PC-3 (cell line): ENCODE measurements at regions not wholly inside any gene's neighbourhood (a gene's known extent, or its start where the extent isn't known, plus 50 kb on each side); places are given as distances from the start of the nearest gene placed in this dataset.
"Not testable (repeated sequence)": the region's sequence is repeated elsewhere in the genome, so short reads cannot be mapped to it uniquely, and the experiment has no call there.

Source experiments
- ATAC-seq: fragments of 200-7000 bp; cut with Tn5 transposase; 2 replicates; pipeline ENCODE4 v1.9.1; 2020; ENCODE audit warnings: mild to moderate bottlenecking, moderate library complexity
- BruUV-seq: library from RNA; stranded (reverse); fragments of 400-500 nt; replicated peaks from 2 replicates; lab custom pipeline; 2021; lab: Mats Ljungman, UMichigan
- CTCF ChIA-PET: fragments of 300-600 bp; sonication (Branson Sonifier 250); formaldehyde crosslinking; loops from one replicate; lab custom pipeline; 2022; ENCODE audit warnings: antibody characterized with exemption; lab: Charles Lee
- POLR2A ChIA-PET: fragments of 300-600 bp; sonication (Branson Sonifier 250); formaldehyde crosslinking; loops from one replicate; lab custom pipeline; 2022; ENCODE audit warnings: antibody characterized with exemption; ENCODE audit not compliant: unreplicated experiment; lab: Charles Lee
- DNase-seq: peaks from one replicate; pipeline ENCODE4 v3.0.0-alpha.2; 2015
- H2AFZ ChIP-seq: fragments of 300-600 bp; sonication (generic); 2 replicates; pipeline ENCODE4 v1.6.0; 2016; ENCODE audit warnings: antibody characterized with exemption, low read length
- H3F3A ChIP-seq: fragments of 300-600 bp; sonication (generic); one replicate; pipeline ENCODE4 v1.6.0; 2017; ENCODE audit warnings: antibody characterized with exemption, low read length, control low read depth, mild to moderate bottlenecking; ENCODE audit not compliant: unreplicated experiment
- H3K27ac ChIP-seq: fragments of 300-600 bp; sonication (generic); 2 replicates; pipeline ENCODE4 v1.5.1; 2016; ENCODE audit warnings: mild to moderate bottlenecking, low read length
- H3K27me3 ChIP-seq: fragments of 300-600 bp; sonication (generic); 2 replicates; pipeline ENCODE4 v1.6.1; 2016; ENCODE audit warnings: low read length, mixed read lengths
- H3K36me3 ChIP-seq: fragments of 300-600 bp; sonication (generic); 2 replicates; pipeline ENCODE4 v1.6.1; 2016; ENCODE audit warnings: low read depth, mixed run types, low read length, mixed read lengths
- H3K4me1 ChIP-seq: fragments of 300-600 bp; sonication (generic); 2 replicates; pipeline ENCODE4 v1.5.1; 2016; ENCODE audit warnings: low read length; ENCODE audit not compliant: insufficient read depth
- H3K4me2 ChIP-seq: fragments of 300-600 bp; sonication (generic); 2 replicates; pipeline ENCODE4 v1.6.0; 2016; ENCODE audit warnings: low read length
- H3K4me3 ChIP-seq: fragments of 300-600 bp; sonication (generic); 2 replicates; pipeline ENCODE4 v1.5.1; 2016; ENCODE audit warnings: mild to moderate bottlenecking, low read length, mixed read lengths
- H3K79me2 ChIP-seq: fragments of 300-600 bp; sonication (generic); 2 replicates; pipeline ENCODE4 v1.6.1; 2017; ENCODE audit warnings: low read length, mixed read lengths
- H3K9ac ChIP-seq: fragments of 300-600 bp; sonication (generic); 2 replicates; pipeline ENCODE4 v1.6.0; 2016; ENCODE audit warnings: mild to moderate bottlenecking, low read length
- H3K9me2 ChIP-seq: fragments of 300-600 bp; sonication (generic); replicated peaks from 2 replicates; pipeline ENCODE4 v1.6.1; 2016; ENCODE audit warnings: mixed run types, low read length, mixed read lengths
- H3K9me3 ChIP-seq: fragments of 300-600 bp; sonication (generic); 2 replicates; pipeline ENCODE4 v1.6.1; 2016; ENCODE audit warnings: low read length, mixed read lengths
- H4K20me1 ChIP-seq: fragments of 300-600 bp; sonication (generic); 2 replicates; pipeline ENCODE4 v1.6.1; 2016; ENCODE audit warnings: low read length, mixed read lengths
- CTCF ChIP-seq: fragments of 300-600 bp; sonication (generic); conservative IDR thresholded peaks from 2 replicates; pipeline ENCODE4 v1.5.1; 2017; ENCODE audit warnings: antibody characterized with exemption, low read depth, mild to moderate bottlenecking, low read length
- EZH2 ChIP-seq: fragments of 300-600 bp; sonication (generic); IDR thresholded peaks from one replicate; pipeline ENCODE4 v1.6.1; 2017; ENCODE audit warnings: antibody characterized with exemption, mild to moderate bottlenecking, low read length; ENCODE audit not compliant: unreplicated experiment
- EZH2phosphoT487 ChIP-seq: fragments of 300-600 bp; sonication (generic); IDR thresholded peaks from 2 replicates; pipeline ENCODE4 v1.6.1; 2018; ENCODE audit warnings: mild to moderate bottlenecking, antibody characterized with exemption, low read length, borderline replicate concordance
- intact Hi-C: fragments of 100-400 bp; cut with micrococcal nuclease; formaldehyde crosslinking; loops from 2 replicates; pipeline ENCODE4 v1.9.0; 2023

DNA sequence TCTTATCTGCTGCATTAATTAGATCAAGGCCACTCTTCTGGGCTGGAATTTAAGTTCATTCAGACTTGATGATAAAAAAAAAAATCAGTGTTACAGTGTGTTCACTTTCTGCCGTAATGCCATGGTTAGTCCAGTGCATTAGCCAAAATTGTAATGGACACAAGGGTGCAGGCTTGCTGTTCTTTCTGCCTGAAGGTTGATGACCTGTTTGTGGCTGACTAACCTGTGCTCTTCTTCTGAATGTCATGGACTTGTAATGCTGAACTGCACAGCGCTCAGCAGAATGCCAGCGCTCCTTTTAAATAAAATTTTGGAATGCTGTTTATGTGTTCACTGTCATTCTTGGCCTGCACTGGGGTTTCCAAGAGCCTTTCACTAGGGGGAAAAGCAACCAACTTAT lies 323.2 kb downstream of the ZNF248 start:
- H3K27ac ChIP-seq: no peak overlapping the region

GRCh38 chr10:37525410-37525809 lies 332.0 kb downstream of the ZNF248 start:
- BruUV-seq, H3K4me1 ChIP-seq, H3F3A ChIP-seq, H2AFZ ChIP-seq, H3K4me2 ChIP-seq, H3K36me3 ChIP-seq, H3K9me3 ChIP-seq, H3K27ac ChIP-seq, POLR2A ChIA-PET, H3K79me2 ChIP-seq, H3K9ac ChIP-seq, H3K27me3 ChIP-seq, H3K4me3 ChIP-seq, H4K20me1 ChIP-seq, H3K9me2 ChIP-seq: not testable (repeated sequence)
- intact Hi-C loops: loop anchor here (1.0 kb wide), 2 partner anchors 183 to 229 kb away; no protein-coding TSS in a partner anchor
- peak; percentile 93 for ATAC-seq
- peak; percentile 84 for TF ChIP-seq CTCF
- DNase-seq: peak; percentile 94
- CTCF ChIA-PET: interaction anchor here (0.6 to 1.2 kb wide), 6 partner anchors 30 to 264 kb away, joined by 3 to 18 read pairs (median 3); no protein-coding TSS in a partner anchor

More for the DNA sequence above, 323.2 kb downstream of the ZNF248 start:
- Histone ChIP-seq H3K36me3 (no peaks in the 10 kb centered on the region), H3K79me2 (no peaks in the 10 kb centered on the region), H3K9me2 (no peaks in the 10 kb centered on the region), H3K27me3 (no peaks in the 10 kb centered on the region), H4K20me1 (no peaks in the 10 kb centered on the region), H3K4me3 (no peak overlapping the region), H3F3A (no peaks in the 10 kb centered on the region), H3K9ac (no peak overlapping the region), H3K4me2 (no peak overlapping the region), H3K4me1 (peaks cover 13% of the 10 kb centered on the region), H2AFZ (no peak overlapping the region), H3K9me3 (no peaks in the 10 kb centered on the region)
- ChIA-PET CTCF (interaction anchor here (0.6 kb wide), 1 partner anchor 39 kb away, joined by 3 read pairs; no protein-coding TSS in a partner anchor), POLR2A (no interaction called here)
- no TSS peak for BruUV-seq
- intact Hi-C loops: no loop called here
- no peak for ATAC-seq
- DNase-seq: no peak
- TF ChIP-seq EZH2 (no peak), CTCF (no peak), EZH2phosphoT487 (no peak)

- H3K4me3 ChIP-seq: no peak overlapping the region
- CTCF ChIA-PET: no interaction called here
- BruUV-seq: no TSS peak
- H3K27ac ChIP-seq: no peak overlapping the region
- ATAC-seq: no peak
- intact Hi-C loops: no loop called here
- TF ChIP-seq CTCF (no peak), EZH2 (no peak), EZH2phosphoT487 (no peak)
- POLR2A ChIA-PET: no interaction called here
- H3F3A ChIP-seq: no peaks in the 10 kb centered on the region
- H3K9ac ChIP-seq: no peak overlapping the region
- 0 out of 2 replicates have a peak, but pooled peaks cover 3% of the 10 kb centered on the region for H3K9me3 ChIP-seq
- no peaks in the 10 kb centered on the region for H3K9me2 ChIP-seq
- no peaks in the 10 kb centered on the region for H3K27me3 ChIP-seq
- H3K36me3 ChIP-seq: no peaks in the 10 kb centered on the region
- H3K79me2 ChIP-seq: no peaks in the 10 kb centered on the region
- no peaks in the 10 kb centered on the region for H3K4me1 ChIP-seq
- no peak overlapping the region for H3K4me2 ChIP-seq
- no peak overlapping the region for H2AFZ ChIP-seq
- no peak for DNase-seq
- no peaks in the 10 kb centered on the region for H4K20me1 ChIP-seq
Measured at GRCh38 chr10:37520488-37520887, 336.9 kb downstream of the ZNF248 start.

GRCh38 chr10:37510520-37510919 lies 346.9 kb downstream of the ZNF248 start:
- H3K9me2 ChIP-seq, H3F3A ChIP-seq, H3K9ac ChIP-seq, DNase-seq, intact Hi-C loops, ATAC-seq, POLR2A ChIA-PET, BruUV-seq, H2AFZ ChIP-seq, H3K4me2 ChIP-seq, H3K27me3 ChIP-seq, H3K27ac ChIP-seq, H3K79me2 ChIP-seq, H4K20me1 ChIP-seq, H3K36me3 ChIP-seq, H3K4me3 ChIP-seq, CTCF ChIA-PET, H3K4me1 ChIP-seq: not testable (repeated sequence)
- peaks cover 20% of the 10 kb centered on the region for H3K9me3 ChIP-seq
